AG09309 (cell line): ENCODE measurements at regions not wholly inside any gene's neighbourhood (a gene's known extent, or its start where the extent isn't known, plus 50 kb on each side); places are given as distances from the start of the nearest gene placed in this dataset.

Experiments
- DNase-seq: peaks from one replicate; pipeline ENCODE4 v3.0.0-alpha.2; 2010; ENCODE audit warnings: low read depth
- H3K4me3 ChIP-seq: 2 replicates; pipeline ENCODE4 v1.5.1; 2011; ENCODE audit warnings: mild to moderate bottlenecking, low read depth, low read length, moderate library complexity; ENCODE audit not compliant: control insufficient read depth
- TF ChIP-seq, protein P1 (sequence below): IDR thresholded peaks from 2 replicates; pipeline ENCODE4 v1.5.1; 2011; ENCODE audit warnings: mild to moderate bottlenecking, low read depth, low read length, inconsistent platforms; ENCODE audit not compliant: insufficient read depth, control insufficient read depth; ENCODE audit errors: missing control alignments

DNA sequence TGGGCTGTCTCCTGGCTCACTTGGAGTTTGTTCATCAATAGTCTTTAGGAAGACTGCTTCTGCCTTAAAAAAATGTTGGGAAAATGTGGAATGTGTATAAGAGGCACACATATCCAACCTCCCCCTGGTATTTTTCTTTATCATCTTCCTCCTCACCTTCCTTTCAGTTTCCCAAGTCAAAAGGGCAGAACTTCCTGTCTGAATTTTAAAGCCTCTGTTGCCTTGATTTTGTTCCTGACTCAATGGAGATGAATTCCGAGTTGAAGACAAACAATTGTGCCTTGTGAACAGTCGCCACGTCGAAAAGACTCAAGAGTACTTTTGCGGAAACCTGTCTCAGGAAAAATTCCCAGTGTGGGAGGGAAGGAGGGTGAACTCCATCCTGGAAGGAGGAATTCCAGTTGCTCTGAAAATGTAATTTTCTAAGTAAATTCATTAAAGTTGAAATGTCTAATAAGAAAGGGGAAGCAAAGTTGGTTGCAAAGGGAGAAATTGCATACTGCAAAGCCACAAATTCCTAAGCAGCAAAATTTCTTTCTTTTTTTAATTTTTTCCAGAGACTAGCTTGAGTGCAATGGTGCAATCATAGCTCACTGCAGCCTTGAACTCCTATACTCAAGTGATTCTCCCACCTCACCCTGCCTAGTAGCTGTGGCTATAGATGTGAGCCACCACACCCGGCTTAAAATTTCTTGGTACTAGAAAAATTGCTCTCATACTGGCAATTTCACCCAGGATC is 50.2 kb upstream of the ELK3 start:
- H3K4me3 ChIP-seq = no peak overlapping the region
- DNase-seq = no peak
- TF ChIP-seq, protein P1, sequence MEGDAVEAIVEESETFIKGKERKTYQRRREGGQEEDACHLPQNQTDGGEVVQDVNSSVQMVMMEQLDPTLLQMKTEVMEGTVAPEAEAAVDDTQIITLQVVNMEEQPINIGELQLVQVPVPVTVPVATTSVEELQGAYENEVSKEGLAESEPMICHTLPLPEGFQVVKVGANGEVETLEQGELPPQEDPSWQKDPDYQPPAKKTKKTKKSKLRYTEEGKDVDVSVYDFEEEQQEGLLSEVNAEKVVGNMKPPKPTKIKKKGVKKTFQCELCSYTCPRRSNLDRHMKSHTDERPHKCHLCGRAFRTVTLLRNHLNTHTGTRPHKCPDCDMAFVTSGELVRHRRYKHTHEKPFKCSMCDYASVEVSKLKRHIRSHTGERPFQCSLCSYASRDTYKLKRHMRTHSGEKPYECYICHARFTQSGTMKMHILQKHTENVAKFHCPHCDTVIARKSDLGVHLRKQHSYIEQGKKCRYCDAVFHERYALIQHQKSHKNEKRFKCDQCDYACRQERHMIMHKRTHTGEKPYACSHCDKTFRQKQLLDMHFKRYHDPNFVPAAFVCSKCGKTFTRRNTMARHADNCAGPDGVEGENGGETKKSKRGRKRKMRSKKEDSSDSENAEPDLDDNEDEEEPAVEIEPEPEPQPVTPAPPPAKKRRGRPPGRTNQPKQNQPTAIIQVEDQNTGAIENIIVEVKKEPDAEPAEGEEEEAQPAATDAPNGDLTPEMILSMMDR = no peak
